GM18505 (cell line): ENCODE measurements at regions not wholly inside any gene's neighbourhood (a gene's known extent, or its start where the extent isn't known, plus 50 kb on each side); places are given as distances from the start of the nearest gene placed in this dataset.

Experiments used
- ATAC-seq: cut with Tn5 transposase; IDR thresholded peaks from one replicate; pipeline ENCODE4 v1.9.1; 2021; ENCODE audit not compliant: unreplicated experiment
- POLR2A ChIP-seq: IDR thresholded peaks from 4 replicates; pipeline ENCODE4 v1.6.1; 2011; ENCODE audit warnings: borderline replicate concordance; ENCODE audit not compliant: insufficient read depth, insufficient read length; ENCODE audit errors: extremely low read depth

GRCh38 chr3:89586256-89586655 is 478.8 kb downstream of the EPHA3 start:
- no peak for TF ChIP-seq POLR2A
- ATAC-seq = no peak

- no peak for TF ChIP-seq POLR2A
- ATAC-seq = no peak
These were observed 479.3 kb downstream of the EPHA3 start for GRCh38 chr3:89586676-89587075.

- no peak for TF ChIP-seq POLR2A
- no peak for ATAC-seq
These were observed 498.7 kb downstream of the EPHA3 start for GRCh38 chr3:89606151-89606550.

- TF ChIP-seq POLR2A = no peak
- ATAC-seq = no peak
These were observed 504.6 kb downstream of the EPHA3 start for GRCh38 chr3:89612027-89612426.

- ATAC-seq = no peak
- TF ChIP-seq POLR2A = no peak
These were observed 505.8 kb downstream of the EPHA3 start for GRCh38 chr3:89613241-89613640.

GRCh38 chr3:89617706-89618105 is 510.3 kb downstream of the EPHA3 start:
- TF ChIP-seq POLR2A = no peak
- ATAC-seq = no peak

GRCh38 chr3:89619263-89619662 is 511.8 kb downstream of the EPHA3 start:
- TF ChIP-seq POLR2A = no peak
- no peak for ATAC-seq

- ATAC-seq = no peak
- no peak for TF ChIP-seq POLR2A
These were observed 514.8 kb downstream of the EPHA3 start for GRCh38 chr3:89622063-89622700.

- ATAC-seq = no peak
- no peak for TF ChIP-seq POLR2A
These were observed 517.1 kb downstream of the EPHA3 start for GRCh38 chr3:89624494-89624893.

GRCh38 chr3:89625945-89626344 is 518.5 kb downstream of the EPHA3 start:
- ATAC-seq = no peak
- no peak for TF ChIP-seq POLR2A

GRCh38 chr3:89628856-89629670 is 521.6 kb downstream of the EPHA3 start:
- ATAC-seq = no peak
- TF ChIP-seq POLR2A = no peak

GRCh38 chr3:89635137-89635536 is 527.7 kb downstream of the EPHA3 start:
- ATAC-seq = no peak
- TF ChIP-seq POLR2A = no peak

GRCh38 chr3:89644716-89645115 is 537.3 kb downstream of the EPHA3 start:
- TF ChIP-seq POLR2A = no peak
- ATAC-seq = no peak

GRCh38 chr3:89649431-89649830 is 542.0 kb downstream of the EPHA3 start:
- no peak for TF ChIP-seq POLR2A
- ATAC-seq = no peak
